Lung (tissue), 11 donors: ENCODE measurements at regions not wholly inside any gene's neighbourhood (a gene's known extent, or its start where the extent isn't known, plus 50 kb on each side); places are given as distances from the start of the nearest gene placed in this dataset.
A peak's percentile ranks its signal among the peaks of the same experiment; 100 is the strongest.

ENCODE experiments used
- ATAC-seq: fragments of 200-7000 bp; cut with Tn5 transposase; one replicate; pipeline ENCODE4 v1.9.1; 2020; ENCODE audit warnings: moderate number of reproducible peaks; ENCODE audit not compliant: insufficient read depth, low FRiP score
- DNase-seq, 3 donors: peaks; one replicate each; pipeline ENCODE4 v3.0.0-alpha.2; 2013 to 2017
- H3K27ac ChIP-seq, 2 donors: one replicate each; pipeline ENCODE4 v1.5.1; 2013; ENCODE audit warnings: mild to moderate bottlenecking in 2 of 2, moderate library complexity in 2 of 2, control low read depth in 1 of 2, inconsistent platforms in 1 of 2, low read depth in 1 of 2, low read length in 1 of 2
- H3K27me3 ChIP-seq, 3 donors: one replicate each; pipeline ENCODE4 v1.5.1; 2013; ENCODE audit warnings: low read length in 2 of 3; ENCODE audit not compliant: control insufficient read depth in 3 of 3, insufficient read depth in 3 of 3
- H3K36me3 ChIP-seq, 4 donors: one replicate each; pipeline ENCODE4 v1.5.1; 2013; ENCODE audit warnings: low read length in 4 of 4, mild to moderate bottlenecking in 1 of 4, moderate library complexity in 1 of 4; ENCODE audit not compliant: control insufficient read depth in 4 of 4, insufficient read depth in 4 of 4
- H3K4me1 ChIP-seq, 5 donors: one replicate each; pipeline ENCODE4 v1.5.1; 2013; ENCODE audit warnings: low read length in 5 of 5, mild to moderate bottlenecking in 2 of 5, moderate library complexity in 1 of 5; ENCODE audit not compliant: control insufficient read depth in 5 of 5, insufficient read depth in 5 of 5
- H3K4me3 ChIP-seq: one replicate; pipeline ENCODE4 v1.5.1; 2013; ENCODE audit warnings: mild to moderate bottlenecking, control low read depth, moderate library complexity
- H3K9ac ChIP-seq, 2 donors: one replicate each; pipeline ENCODE4 v1.5.1; 2013; ENCODE audit warnings: low read length in 2 of 2, control low read depth in 1 of 2; ENCODE audit not compliant: insufficient read depth in 1 of 2
- H3K9me3 ChIP-seq, 4 donors: one replicate each; pipeline ENCODE4 v1.5.1; 2013; ENCODE audit warnings: low read length in 3 of 4, mild to moderate bottlenecking in 1 of 4, moderate library complexity in 1 of 4; ENCODE audit not compliant: control insufficient read depth in 4 of 4, insufficient read depth in 3 of 4
- WGBS, 2 donors: extraction: QIAGEN DNeasy Blood & Tissue Kit; methylation state at CpG; one replicate each; pipeline ENCODE4 v1.1.7; 2013; 5-methylcytosine and 5-hydroxymethylcytosine counted together
- TF ChIP-seq, protein P1 (sequence below): IDR thresholded peaks from 2 replicates; pipeline ENCODE4 v1.5.1; 2012; ENCODE audit warnings: mild to moderate bottlenecking; ENCODE audit errors: control extremely low read depth, extremely low read depth
- donor health status: control.
- donor health status: control.
- donor health status: Bipolar disorder and iron deficiency.
- donor health status: healthy.
- donor health status: DM: yes; HTN: yes; CAD: no.

DNA sequence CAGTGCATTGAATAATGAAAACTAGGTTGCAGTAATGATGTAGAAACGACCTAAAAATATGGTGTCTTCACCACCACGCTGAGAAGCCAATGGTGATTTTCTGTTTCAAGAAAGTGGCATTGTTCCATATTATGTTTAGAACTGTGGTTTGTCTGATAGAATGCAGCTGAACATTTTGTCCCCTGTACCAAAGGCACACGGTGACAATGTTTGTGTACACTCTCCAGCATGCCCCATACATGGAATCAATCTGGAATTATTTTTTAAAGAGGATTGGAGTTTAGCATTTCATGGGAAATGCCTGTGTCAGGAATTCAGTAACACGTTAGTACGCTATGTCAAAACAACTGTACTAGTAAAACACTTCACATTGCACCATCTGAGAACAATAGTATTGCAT, 237.4 kb upstream of the AUTS2 start:
- DNase-seq (peak in 1 of 3 donors; percentile 30), ATAC-seq (no peak)
- no peaks in the 10 kb centered on the region for H3K9me3 ChIP-seq
- H3K4me3 ChIP-seq = no peak overlapping the region
- TF ChIP-seq, protein P1, sequence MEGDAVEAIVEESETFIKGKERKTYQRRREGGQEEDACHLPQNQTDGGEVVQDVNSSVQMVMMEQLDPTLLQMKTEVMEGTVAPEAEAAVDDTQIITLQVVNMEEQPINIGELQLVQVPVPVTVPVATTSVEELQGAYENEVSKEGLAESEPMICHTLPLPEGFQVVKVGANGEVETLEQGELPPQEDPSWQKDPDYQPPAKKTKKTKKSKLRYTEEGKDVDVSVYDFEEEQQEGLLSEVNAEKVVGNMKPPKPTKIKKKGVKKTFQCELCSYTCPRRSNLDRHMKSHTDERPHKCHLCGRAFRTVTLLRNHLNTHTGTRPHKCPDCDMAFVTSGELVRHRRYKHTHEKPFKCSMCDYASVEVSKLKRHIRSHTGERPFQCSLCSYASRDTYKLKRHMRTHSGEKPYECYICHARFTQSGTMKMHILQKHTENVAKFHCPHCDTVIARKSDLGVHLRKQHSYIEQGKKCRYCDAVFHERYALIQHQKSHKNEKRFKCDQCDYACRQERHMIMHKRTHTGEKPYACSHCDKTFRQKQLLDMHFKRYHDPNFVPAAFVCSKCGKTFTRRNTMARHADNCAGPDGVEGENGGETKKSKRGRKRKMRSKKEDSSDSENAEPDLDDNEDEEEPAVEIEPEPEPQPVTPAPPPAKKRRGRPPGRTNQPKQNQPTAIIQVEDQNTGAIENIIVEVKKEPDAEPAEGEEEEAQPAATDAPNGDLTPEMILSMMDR = no peak
- no peak overlapping the region for H3K27ac ChIP-seq
- no peaks in the 10 kb centered on the region for H3K27me3 ChIP-seq
- no peak overlapping the region for H3K9ac ChIP-seq
- peaks cover 0 to 6% (median 0%) of the 10 kb centered on the region in 5 donors for H3K4me1 ChIP-seq
- 71 to 74% methylated on average over 5 of the region's 5 CpGs for WGBS, 2 donors
- no peaks in the 10 kb centered on the region for H3K36me3 ChIP-seq

- Histone ChIP-seq H3K9me3 (no peaks in the 10 kb centered on the region), H3K4me3 (no peak overlapping the region), H3K27ac (no peak overlapping the region), H3K27me3 (no peaks in the 10 kb centered on the region), H3K4me1 (peaks cover 0 to 14% (median 0%) of the 10 kb centered on the region in 5 donors), H3K36me3 (no peaks in the 10 kb centered on the region), H3K9ac (no peak overlapping the region)
- ATAC-seq = no peak
- 95 to 96% methylated on average over 9 of the region's 9 CpGs for WGBS, 2 donors
- no peak for DNase-seq
- TF ChIP-seq, protein P1 = no peak
Observed at GRCh38 chr7:69363136-69363535, 235.1 kb upstream of the AUTS2 start.

- H3K9me3 ChIP-seq = no peaks in the 10 kb centered on the region
- 84 to 89% methylated on average over 9 of the region's 9 CpGs for WGBS, 2 donors
- no peak overlapping the region for H3K9ac ChIP-seq
- H3K27ac ChIP-seq = no peak overlapping the region
- ATAC-seq (no peak), DNase-seq (peak in 2 of 3 donors; percentile 22 to 41)
- peaks cover 0 to 14% (median 0%) of the 10 kb centered on the region in 5 donors for H3K4me1 ChIP-seq
- no peak overlapping the region for H3K4me3 ChIP-seq
- H3K36me3 ChIP-seq = no peaks in the 10 kb centered on the region
- TF ChIP-seq, protein P1 = no peak
- no peaks in the 10 kb centered on the region for H3K27me3 ChIP-seq
Observed at GRCh38 chr7:69364813-69365643, 233.2 kb upstream of the AUTS2 start.
